IMR-90 (cell line): ENCODE measurements at regions not wholly inside any gene's neighbourhood (a gene's known extent, or its start where the extent isn't known, plus 50 kb on each side); places are given as distances from the start of the nearest gene placed in this dataset.

Source experiments
- ATAC-seq: fragments of 200-7000 bp; cut with Tn5 transposase; 2 replicates; pipeline ENCODE4 v1.9.1; 2020; ENCODE audit warnings: low read depth, mild to moderate bottlenecking, moderate library complexity
- BruUV-seq: library from RNA; stranded (reverse); fragments of 400-500 nt; replicated peaks from 2 replicates; lab custom pipeline; 2021; lab: Mats Ljungman, UMichigan
- CTCF ChIA-PET: fragments of 300-600 bp; formaldehyde crosslinking; extraction: SDS; loops from one replicate; lab custom pipeline; 2021; ENCODE audit warnings: antibody characterized with exemption; lab: Yijun Ruan, JAX
- POLR2A ChIA-PET: fragments of 300-600 bp; sonication (Branson Sonifier 250); formaldehyde crosslinking; loops from one replicate; lab custom pipeline; 2022; ENCODE audit warnings: antibody characterized with exemption; ENCODE audit not compliant: unreplicated experiment; lab: Charles Lee
- DNase-seq: peaks from one replicate; pipeline ENCODE4 v3.0.0; 2013
- H2AFZ ChIP-seq: replicated peaks from 2 replicates; pipeline ENCODE3; 2013; ENCODE audit warnings: low read length, mild to moderate bottlenecking; ENCODE audit not compliant: poor library complexity
- H2AK5ac ChIP-seq: 2 replicates; pipeline ENCODE4 v1.6.1; 2013; ENCODE audit warnings: low read depth, low read length, inconsistent platforms
- H2AK9ac ChIP-seq: replicated peaks from 2 replicates; pipeline ENCODE3; 2013; ENCODE audit warnings: mild to moderate bottlenecking, low read depth, low read length, moderate library complexity; ENCODE audit not compliant: poor library complexity
- H2BK120ac ChIP-seq: 2 replicates; pipeline ENCODE4 v1.6.1; 2013; ENCODE audit warnings: low read depth, low read length, inconsistent platforms
- H2BK15ac ChIP-seq: 3 replicates; pipeline ENCODE4 v1.6.1; 2013; ENCODE audit warnings: low read depth, low read length, inconsistent platforms
- H2BK20ac ChIP-seq: 2 replicates; pipeline ENCODE4 v1.6.1; 2013; ENCODE audit warnings: low read depth, mild to moderate bottlenecking, inconsistent platforms, low read length, moderate library complexity
- H2BK5ac ChIP-seq: 2 replicates; pipeline ENCODE4 v1.6.1; 2013; ENCODE audit warnings: mild to moderate bottlenecking, low read depth, low read length, inconsistent platforms; ENCODE audit not compliant: poor library complexity, severe bottlenecking
- H3K14ac ChIP-seq: replicated peaks from 2 replicates; pipeline ENCODE4 v1.6.1; 2013; ENCODE audit warnings: low read depth, low read length, inconsistent platforms
- H3K18ac ChIP-seq: 2 replicates; pipeline ENCODE4 v1.6.1; 2013; ENCODE audit warnings: low read depth, low read length, control low read depth
- H3K23ac ChIP-seq: 2 replicates; pipeline ENCODE4 v1.6.1; 2013; ENCODE audit warnings: low read depth, low read length, inconsistent platforms
- H3K27ac ChIP-seq: 2 replicates; pipeline ENCODE4 v1.5.1; 2013; ENCODE audit warnings: mild to moderate bottlenecking, control low read depth, low read length; ENCODE audit not compliant: insufficient read depth
- H3K27me3 ChIP-seq: 2 replicates; pipeline ENCODE4 v1.6.1; 2013; ENCODE audit warnings: low read length; ENCODE audit not compliant: control insufficient read depth, insufficient read depth
- H3K36me3 ChIP-seq: 2 replicates; pipeline ENCODE4 v1.6.1; 2013; ENCODE audit warnings: low read length, mixed read lengths; ENCODE audit not compliant: control insufficient read depth, insufficient read depth
- H3K4ac ChIP-seq: 2 replicates; pipeline ENCODE4 v1.6.1; 2013; ENCODE audit warnings: low read depth, low read length, inconsistent platforms
- H3K4me1 ChIP-seq: 2 replicates; pipeline ENCODE4 v1.6.1; 2013; ENCODE audit warnings: low read length, mixed read lengths; ENCODE audit not compliant: control insufficient read depth, insufficient read depth
- H3K4me2 ChIP-seq: 2 replicates; pipeline ENCODE4 v1.6.1; 2013; ENCODE audit warnings: low read depth, mild to moderate bottlenecking, control low read depth, low read length, moderate library complexity
- H3K4me3 ChIP-seq: 2 replicates; pipeline ENCODE4 v1.5.1; 2013; ENCODE audit warnings: low read depth, mild to moderate bottlenecking, control low read depth, low read length, moderate library complexity; ENCODE audit not compliant: insufficient read depth
- H3K56ac ChIP-seq: 2 replicates; pipeline ENCODE4 v1.6.1; 2013; ENCODE audit warnings: low read length, inconsistent platforms; ENCODE audit not compliant: insufficient read depth; ENCODE audit errors: extremely low read depth
- H3K79me1 ChIP-seq, 2 experiments: 2 replicates each; pipeline ENCODE4 v1.6.1; 2013; ENCODE audit warnings: low read length in 2 of 2, inconsistent platforms in 1 of 2, low read depth in 1 of 2
- H3K9ac ChIP-seq: 2 replicates; pipeline ENCODE4 v1.6.1; 2013; ENCODE audit warnings: low read depth, low read length, control low read depth
- H3K9me1 ChIP-seq: 2 replicates; pipeline ENCODE4 v1.6.1; 2013; ENCODE audit warnings: low read length, inconsistent platforms; ENCODE audit not compliant: insufficient read depth
- H3K9me3 ChIP-seq: 2 replicates; pipeline ENCODE4 v1.6.1; 2013; ENCODE audit warnings: low read length; ENCODE audit not compliant: control insufficient read depth, insufficient read depth
- H4K20me1 ChIP-seq: 2 replicates; pipeline ENCODE4 v1.6.1; 2013; ENCODE audit warnings: low read length, inconsistent platforms; ENCODE audit not compliant: insufficient read depth
- H4K5ac ChIP-seq: 2 replicates; pipeline ENCODE4 v1.6.1; 2013; ENCODE audit warnings: mild to moderate bottlenecking, low read depth, low read length, control low read depth
- H4K8ac ChIP-seq, 2 experiments: 2 replicates each; pipeline ENCODE4 v1.6.1; 2013; ENCODE audit warnings: low read depth in 2 of 2, low read length in 2 of 2, control low read depth in 1 of 2, inconsistent platforms in 1 of 2
- H4K91ac ChIP-seq: 2 replicates; pipeline ENCODE4 v1.6.1; 2013; ENCODE audit warnings: low read depth, low read length, inconsistent platforms; ENCODE audit not compliant: insufficient read depth
- BHLHE40 ChIP-seq: fragments of 150-350 bp; IDR thresholded peaks from 2 replicates; pipeline ENCODE4 v1.6.1; 2016; ENCODE audit warnings: mild to moderate bottlenecking, low read depth, low read length
- CEBPB ChIP-seq: IDR thresholded peaks from 2 replicates; pipeline ENCODE4 v1.6.1; 2012; ENCODE audit warnings: low read depth, low read length, improper control_type of control experiment
- CHD1 ChIP-seq: IDR thresholded peaks from 2 replicates; pipeline ENCODE4 v1.6.1; 2012; ENCODE audit warnings: low read depth, low read length, improper control_type of control experiment
- ELK1 ChIP-seq: fragments of 150-350 bp; IDR thresholded peaks from 2 replicates; pipeline ENCODE4 v1.6.1; 2016; ENCODE audit warnings: low read depth, mild to moderate bottlenecking, low read length, moderate library complexity, borderline replicate concordance
- FOS ChIP-seq: fragments of 150-350 bp; IDR thresholded peaks from 2 replicates; pipeline ENCODE4 v1.6.1; 2016; ENCODE audit warnings: low read depth, low read length
- MAFK ChIP-seq: IDR thresholded peaks from 2 replicates; pipeline ENCODE4 v1.6.1; 2012; ENCODE audit warnings: low read depth, low read length, improper control_type of control experiment
- MAZ ChIP-seq: IDR thresholded peaks from 2 replicates; pipeline ENCODE4 v1.6.1; 2012; ENCODE audit warnings: low read depth, mild to moderate bottlenecking, low read length, improper control_type of control experiment, moderate library complexity, borderline replicate concordance
- MXI1 ChIP-seq: IDR thresholded peaks from 2 replicates; pipeline ENCODE4 v1.6.1; 2012; ENCODE audit warnings: low read depth, mild to moderate bottlenecking, low read length, moderate library complexity, borderline replicate concordance
- NFE2L2 ChIP-seq: fragments of 150-350 bp; IDR thresholded peaks from 2 replicates; pipeline ENCODE4 v1.6.1; 2016; ENCODE audit warnings: low read depth, mild to moderate bottlenecking, low read length
- POLR2A ChIP-seq: IDR thresholded peaks from 2 replicates; pipeline ENCODE4 v1.6.1; 2012; ENCODE audit warnings: mild to moderate bottlenecking, low read depth, low read length
- RAD21 ChIP-seq: IDR thresholded peaks from 2 replicates; pipeline ENCODE4 v1.6.1; 2012; ENCODE audit warnings: low read length, improper control_type of control experiment
- RCOR1 ChIP-seq: IDR thresholded peaks from 2 replicates; pipeline ENCODE4 v1.6.1; 2012; ENCODE audit warnings: mild to moderate bottlenecking, low read length, improper control_type of control experiment; ENCODE audit not compliant: insufficient replicate concordance
- RFX5 ChIP-seq: IDR thresholded peaks from 2 replicates; pipeline ENCODE4 v1.8.0; 2012; ENCODE audit warnings: low read depth, mild to moderate bottlenecking, low read length, moderate library complexity
- SMC3 ChIP-seq: fragments of 150-350 bp; IDR thresholded peaks from 2 replicates; pipeline ENCODE4 v1.6.1; 2016; ENCODE audit warnings: low read depth, mild to moderate bottlenecking, antibody characterized with exemption, low read length, moderate library complexity
- USF2 ChIP-seq: fragments of 150-350 bp; IDR thresholded peaks from 2 replicates; pipeline ENCODE4 v1.6.1; 2017; ENCODE audit warnings: mild to moderate bottlenecking, antibody characterized with exemption, low read length, low read depth
- WGBS, 2 experiments: methylation state at CpG; one replicate each; pipeline versions ENCODE4 v1.1.5 to v1.1.7; 2013; ENCODE audit warnings: missing lambda C conversion rate in 2 of 2; ENCODE audit not compliant: insufficient read length in 1 of 2; ENCODE audit errors: extremely low coverage in 2 of 2; 5-methylcytosine and 5-hydroxymethylcytosine counted together
- dilution Hi-C: fragments of 300-500 bp; cut with HindIII; formaldehyde crosslinking; loops from one replicate; pipeline ENCODE4 v1.14.3; 2018; ENCODE audit warnings: low sequenced_read_pairs; ENCODE audit not compliant: unreplicated experiment
- in situ Hi-C: fragments of 300-500 bp; cut with MboI; formaldehyde crosslinking; loops from 3 replicates; pipeline ENCODE4 v1.14.3; 2019; ENCODE audit warnings: low sequenced_read_pairs, inconsistent platforms, mixed read lengths
- intact Hi-C: fragments of 100-400 bp; cut with micrococcal nuclease; formaldehyde crosslinking; loops from 2 replicates; pipeline ENCODE4 v1.10.0; 2022
- TF ChIP-seq, protein P1 (sequence below): conservative IDR thresholded peaks from 2 replicates; pipeline ENCODE4 v1.5.1; 2012; ENCODE audit warnings: mild to moderate bottlenecking, low read depth, low read length, improper control_type of control experiment

GRCh38 chr15:38897551-38897950, 332.9 kb upstream of the RASGRP1 start:
- Histone ChIP-seq H2BK5ac (peak overlapping the region; percentile 100), H2BK20ac (peak overlapping the region; percentile 97)
- no CpG with 5 or more reads among the region's 1 CpG for WGBS, 2 experiments

More at GRCh38 chr15:38897551-38897950, 332.9 kb upstream of the RASGRP1 start:
- Histone ChIP-seq H3K9me1 (peaks cover 18% of the 10 kb centered on the region; the same call in 1 of the 2 replicates), H4K5ac (peak overlapping the region; percentile 96), H3K27ac (peak overlapping the region; percentile 46), H3K4me1 (peaks cover 28% of the 10 kb centered on the region), H2BK15ac (peak overlapping the region; percentile 96), H3K23ac (no peak overlapping the region; the same call in 1 of the 2 replicates), H3K9me3 (no peaks in the 10 kb centered on the region), H2AK9ac (no peak overlapping the region), H3K4me3 (no peak overlapping the region), H2BK120ac (peak overlapping the region; percentile 94), H4K8ac (peak overlapping the region; percentile 92 to 94), H3K27me3 (no peaks in the 10 kb centered on the region), H4K91ac (peak overlapping the region; percentile 96), H3K14ac (peak overlapping the region; percentile 83), H3K4me2 (no peak overlapping the region), H3K4ac (peak overlapping the region; percentile 94), H4K20me1 (no peaks in the 10 kb centered on the region), H3K36me3 (no peaks in the 10 kb centered on the region), H3K79me1 (peaks cover 0 to 4% of the 10 kb centered on the region in 2 experiments; a peak in 1 of 4 replicates), H3K9ac (no peak overlapping the region), H2AFZ (no peak overlapping the region), H2AK5ac (peak overlapping the region; percentile 94), H3K56ac (no peak overlapping the region), H3K18ac (peak overlapping the region; percentile 97)
- POLR2A ChIA-PET, result no interaction called here
- no peak for ATAC-seq
- TF ChIP-seq MAFK, result no peak
- no peak for TF ChIP-seq POLR2A
- TF ChIP-seq USF2, result no peak
- no peak for TF ChIP-seq BHLHE40
- no peak for TF ChIP-seq SMC3
- no peak for TF ChIP-seq ELK1
- no peak for TF ChIP-seq RCOR1
- TF ChIP-seq, protein P1, sequence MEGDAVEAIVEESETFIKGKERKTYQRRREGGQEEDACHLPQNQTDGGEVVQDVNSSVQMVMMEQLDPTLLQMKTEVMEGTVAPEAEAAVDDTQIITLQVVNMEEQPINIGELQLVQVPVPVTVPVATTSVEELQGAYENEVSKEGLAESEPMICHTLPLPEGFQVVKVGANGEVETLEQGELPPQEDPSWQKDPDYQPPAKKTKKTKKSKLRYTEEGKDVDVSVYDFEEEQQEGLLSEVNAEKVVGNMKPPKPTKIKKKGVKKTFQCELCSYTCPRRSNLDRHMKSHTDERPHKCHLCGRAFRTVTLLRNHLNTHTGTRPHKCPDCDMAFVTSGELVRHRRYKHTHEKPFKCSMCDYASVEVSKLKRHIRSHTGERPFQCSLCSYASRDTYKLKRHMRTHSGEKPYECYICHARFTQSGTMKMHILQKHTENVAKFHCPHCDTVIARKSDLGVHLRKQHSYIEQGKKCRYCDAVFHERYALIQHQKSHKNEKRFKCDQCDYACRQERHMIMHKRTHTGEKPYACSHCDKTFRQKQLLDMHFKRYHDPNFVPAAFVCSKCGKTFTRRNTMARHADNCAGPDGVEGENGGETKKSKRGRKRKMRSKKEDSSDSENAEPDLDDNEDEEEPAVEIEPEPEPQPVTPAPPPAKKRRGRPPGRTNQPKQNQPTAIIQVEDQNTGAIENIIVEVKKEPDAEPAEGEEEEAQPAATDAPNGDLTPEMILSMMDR, result no peak
- TF ChIP-seq RFX5, result no peak
- no peak for TF ChIP-seq CEBPB
- TF ChIP-seq MAZ, result no peak
- TF ChIP-seq NFE2L2, result no peak
- no peak for TF ChIP-seq MXI1
- no peak for TF ChIP-seq RAD21
- TF ChIP-seq CHD1, result no peak
- no peak for TF ChIP-seq FOS
- no TSS peak for BruUV-seq
- dilution Hi-C loops (no loop called here), intact Hi-C loops (loop anchor here (5.0 to 10.0 kb wide), 3 partner anchors 230 to 577 kb away; no protein-coding TSS in a partner anchor), in situ Hi-C loops (no loop called here)
- CTCF ChIA-PET, result interaction anchor here (0.7 to 1.0 kb wide), 2 partner anchors 8 to 11 kb away, joined by 3 read pairs; no protein-coding TSS in a partner anchor
- no peak for DNase-seq
